ENCODE measurements at regions not wholly inside any gene's neighbourhood (a gene's known extent, or its start where the extent isn't known, plus 50 kb on each side); places are given as distances from the start of the nearest gene placed in this dataset.

DNA sequence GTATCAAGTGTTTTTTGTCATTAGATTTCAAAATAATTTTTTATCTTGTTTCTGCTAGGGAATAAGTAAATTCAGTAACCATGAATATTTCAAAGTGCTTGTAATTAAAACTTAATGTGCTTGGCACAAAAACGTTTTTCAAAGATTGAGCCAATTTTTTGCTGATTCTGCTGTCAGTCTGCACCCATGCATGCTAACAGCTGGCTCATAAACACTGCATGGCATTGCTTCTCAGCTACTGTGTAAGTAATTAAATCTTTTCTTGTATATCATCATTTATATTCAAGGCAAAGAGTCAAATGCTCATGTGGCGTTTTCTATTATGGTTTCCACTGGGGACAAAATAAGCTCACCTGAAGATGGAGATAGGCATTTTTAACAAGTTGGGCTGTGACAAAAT lies 66.8 kb upstream of the SPANXN2 start:
- no TSS peak for BruUV-seq (replicated peaks)
- H3K4me1 ChIP-seq (ENCODE audit: control insufficient read depth in 1 of 2, insufficient read depth in 2 of 2, low read length in 2 of 2), result no peaks in the 10 kb centered on the region
- no peak for DNase-seq (ENCODE audit: low read depth, low spot score)
- no peak for TF ChIP-seq JUND (IDR thresholded peaks at IDR 0.05)
- no peak for TF ChIP-seq MAX (IDR thresholded peaks at IDR 0.05)
- TF ChIP-seq CEBPB (IDR thresholded peaks at IDR 0.05; ENCODE audit: low read depth), result no peak
- TF ChIP-seq ZBTB33 (IDR thresholded peaks at IDR 0.05; ENCODE audit: extremely low read depth, insufficient replicate concordance, low read length), result no peak
- TF ChIP-seq FOSL1 (IDR thresholded peaks at IDR 0.05; ENCODE audit: low read depth), result no peak
- no peak for TF ChIP-seq ZFX (IDR thresholded peaks at IDR 0.05)
- TF ChIP-seq YY1 (IDR thresholded peaks at IDR 0.05; ENCODE audit: extremely low read depth, insufficient replicate concordance, low read depth, low read length), result no peak
- TF ChIP-seq CTCF (IDR thresholded peaks at IDR 0.05 in 2 of 3, conservative IDR thresholded peaks at IDR 0.05 in 1 of 3; ENCODE audit: borderline replicate concordance in 1 of 3, insufficient read depth in 1 of 3, low read depth in 2 of 3, low read length in 2 of 3), result no peak
- TF ChIP-seq ZNF274 (IDR thresholded peaks at IDR 0.05; ENCODE audit: low read depth, low read length), result no peak
- TF ChIP-seq ELF1 (IDR thresholded peaks at IDR 0.05; ENCODE audit: borderline replicate concordance, low read depth), result no peak
- TF ChIP-seq REST (IDR thresholded peaks at IDR 0.05; ENCODE audit: low read depth), result no peak
- no peak for TF ChIP-seq EZH2 (IDR thresholded peaks at IDR 0.05)
- TF ChIP-seq EGR1 (IDR thresholded peaks at IDR 0.05; ENCODE audit: low read depth), result no peak
- TF ChIP-seq CBX3 (IDR thresholded peaks at IDR 0.05; ENCODE audit: low read depth), result no peak
- TF ChIP-seq TCF7L2 (IDR thresholded peaks at IDR 0.05; ENCODE audit: borderline replicate concordance, extremely low read depth, insufficient read depth, insufficient read length), result no peak
- no peak for TF ChIP-seq ATF3 (IDR thresholded peaks at IDR 0.05)
- no peak for TF ChIP-seq SIN3A (IDR thresholded peaks at IDR 0.05; ENCODE audit: low read depth)
- TF ChIP-seq SRF (IDR thresholded peaks at IDR 0.05; ENCODE audit: low read depth), result no peak
- H3K9ac ChIP-seq (ENCODE audit: low read length), result no peak overlapping the region
- H3K4me3 ChIP-seq (replicated peaks in 1 of 2; ENCODE audit: low read depth in 1 of 2, low read length in 2 of 2), result no peak overlapping the region
- POLR2A ChIA-PET, result no interaction called here
- no peaks in the 10 kb centered on the region for H3K9me2 ChIP-seq (ENCODE audit: insufficient read depth)
- no peaks in the 10 kb centered on the region for H3K27me3 ChIP-seq (ENCODE audit: insufficient read depth, low read length)
- no peaks in the 10 kb centered on the region for H3K9me3 ChIP-seq (ENCODE audit: control insufficient read depth in 1 of 2, insufficient read depth in 1 of 2, low read depth in 1 of 2, low read length in 2 of 2)
- H3K4me2 ChIP-seq (ENCODE audit: low read length), result no peak overlapping the region
- intact Hi-C loops (cut with micrococcal nuclease), result no loop called here
- no peaks in the 10 kb centered on the region for H4K20me1 ChIP-seq (ENCODE audit: insufficient read depth)
- CTCF ChIA-PET, result no interaction called here
- H3K36me3 ChIP-seq (ENCODE audit: control insufficient read depth in 1 of 2, insufficient read depth in 2 of 2, low read length in 2 of 2), result no peaks in the 10 kb centered on the region
- no peak for ATAC-seq
- RAD21 ChIA-PET (ENCODE audit: low non-redundant PET in 1 of 2, low total read pairs in 2 of 2, uncharacterized antibody in 2 of 2, unreplicated experiment in 2 of 2), result no interaction called here
- no peaks in the 10 kb centered on the region for H3K79me2 ChIP-seq (ENCODE audit: insufficient read depth, low read length)
- H2AFZ ChIP-seq (ENCODE audit: low read depth, low read length, poor library complexity, severe bottlenecking), result no peak overlapping the region
- H3K27ac ChIP-seq (ENCODE audit: low read depth, low read length), result no peak overlapping the region

All from HCT116 (cell line).